Panc1 (cell line): ENCODE measurements at regions not wholly inside any gene's neighbourhood (a gene's known extent, or its start where the extent isn't known, plus 50 kb on each side); places are given as distances from the start of the nearest gene placed in this dataset.

Experiments used
- ATAC-seq: fragments of 200-7000 bp; cut with Tn5 transposase; 2 replicates; pipeline ENCODE4 v1.9.1; 2020; ENCODE audit warnings: mild to moderate bottlenecking, moderate library complexity
- BruUV-seq: library from RNA; stranded (reverse); fragments of 400-500 nt; replicated peaks from 2 replicates; lab custom pipeline; 2021; lab: Mats Ljungman, UMichigan
- CTCF ChIA-PET: fragments of 300-600 bp; sonication (Branson Sonifier 250); formaldehyde crosslinking; loops from one replicate; lab custom pipeline; 2022; ENCODE audit warnings: antibody characterized with exemption; lab: Charles Lee
- POLR2A ChIA-PET: fragments of 300-600 bp; sonication (Branson Sonifier 250); formaldehyde crosslinking; loops from one replicate; lab custom pipeline; 2022; ENCODE audit warnings: antibody characterized with exemption; lab: Charles Lee
- DNase-seq: peaks from one replicate; pipeline ENCODE4 v3.0.0-alpha.2; 2010; ENCODE audit warnings: low read depth, low spot score
- H3K27ac ChIP-seq: 2 replicates; pipeline ENCODE4 v1.5.1; 2011; ENCODE audit warnings: mild to moderate bottlenecking, low read length, inconsistent platforms
- H3K27me3 ChIP-seq: fragments of 200-500 bp; sonication (Bioruptor generic); 2 replicates; pipeline ENCODE4 v1.6.0; 2014; ENCODE audit warnings: low read length, inconsistent platforms; ENCODE audit not compliant: control insufficient read depth, insufficient read depth
- H3K36me3 ChIP-seq: fragments of 200-500 bp; sonication (Bioruptor generic); 2 replicates; pipeline ENCODE4 v1.5.1; 2014; ENCODE audit warnings: inconsistent platforms, mild to moderate bottlenecking, low read length, moderate library complexity; ENCODE audit not compliant: control insufficient read depth, insufficient read depth
- H3K4me1 ChIP-seq: 2 replicates; pipeline ENCODE4 v1.5.1; 2011; ENCODE audit warnings: inconsistent platforms, mild to moderate bottlenecking, low read length, moderate library complexity; ENCODE audit not compliant: control insufficient read depth, insufficient read depth
- H3K4me3 ChIP-seq, 2 experiments: 2 replicates each; pipeline ENCODE4 v1.5.1; 2011 to 2012; ENCODE audit warnings: low read depth in 2 of 2, low read length in 2 of 2, mild to moderate bottlenecking in 2 of 2, inconsistent platforms in 1 of 2, moderate library complexity in 1 of 2
- H3K9me3 ChIP-seq: fragments of 200-500 bp; sonication (Bioruptor generic); 2 replicates; pipeline ENCODE4 v1.5.1; 2014; ENCODE audit warnings: low read depth, mild to moderate bottlenecking, inconsistent platforms, low read length, moderate library complexity; ENCODE audit not compliant: control insufficient read depth, insufficient read depth
- CTCF ChIP-seq: fragments of 450-650 bp; IDR thresholded peaks from 2 replicates; pipeline ENCODE4 v1.5.1; 2017; ENCODE audit warnings: mild to moderate bottlenecking
- POLR2AphosphoS5 ChIP-seq: IDR thresholded peaks from 2 replicates; pipeline ENCODE4 v1.6.1; 2012; ENCODE audit warnings: mild to moderate bottlenecking, low read depth, low read length, moderate library complexity
- REST ChIP-seq, 2 experiments: IDR thresholded peaks; 2 replicates each; pipeline ENCODE4 v1.6.1; 2011 to 2012; ENCODE audit warnings: low read depth in 2 of 2, control low read depth in 1 of 2, low read length in 1 of 2, mild to moderate bottlenecking in 1 of 2, moderate library complexity in 1 of 2; ENCODE audit not compliant: insufficient read depth in 1 of 2
- SIN3A ChIP-seq: IDR thresholded peaks from 2 replicates; pipeline ENCODE4 v1.6.1; 2012; ENCODE audit warnings: low read depth, mild to moderate bottlenecking, low read length, moderate library complexity, borderline replicate concordance; ENCODE audit not compliant: insufficient read depth
- TCF7L2 ChIP-seq: IDR thresholded peaks from 2 replicates; pipeline ENCODE4 v1.6.1; 2011; ENCODE audit warnings: mild to moderate bottlenecking, low read depth, low read length, inconsistent platforms
- in situ Hi-C: cut with HindIII; loops from 2 replicates; pipeline ENCODE4 v1.10.0; 2016; ENCODE audit warnings: low sequenced_read_pairs, low pct_unique_long_range_greater_than_20kb
- intact Hi-C: fragments of 100-400 bp; cut with micrococcal nuclease; formaldehyde crosslinking; loops from one replicate; pipeline ENCODE4 v1.10.0; 2022; ENCODE audit not compliant: unreplicated experiment

GRCh38 chr4:119783189-119783983, 154.8 kb upstream of the PDE5A start:
- H3K27ac ChIP-seq: no peak overlapping the region
- in situ Hi-C loops: no loop called here
- ATAC-seq (no peak), DNase-seq (no peak)
- ChIA-PET POLR2A (interaction anchor here (0.6 kb wide), 1 partner anchor 262 kb away, joined by 6 read pairs; no protein-coding TSS in a partner anchor), CTCF (no interaction called here)
- no peaks in the 10 kb centered on the region for H3K4me1 ChIP-seq
- intact Hi-C loops: no loop called here
- H3K9me3 ChIP-seq: peaks cover 3% of the 10 kb centered on the region; the same call in 1 of the 2 replicates
- H3K4me3 ChIP-seq: no peak overlapping the region
- no peaks in the 10 kb centered on the region for H3K27me3 ChIP-seq
- BruUV-seq: no TSS peak
- H3K36me3 ChIP-seq: no peaks in the 10 kb centered on the region
- no peak for TF ChIP-seq TCF7L2
- TF ChIP-seq REST (IDR thresholded peaks at IDR 0.05; ENCODE audit: insufficient read depth in 1 of 2, low read depth in 2 of 2, low read length in 1 of 2): no peak
- TF ChIP-seq CTCF: no peak
- TF ChIP-seq POLR2AphosphoS5: no peak
- TF ChIP-seq SIN3A: no peak

GRCh38 chr4:119781044-119781443, 152.4 kb upstream of the PDE5A start:
- ChIA-PET CTCF (no interaction called here), POLR2A (no interaction called here)
- Histone ChIP-seq H3K4me3 (no peak overlapping the region), H3K27me3 (no peaks in the 10 kb centered on the region), H3K9me3 (peaks cover 3% of the 10 kb centered on the region; the same call in 1 of the 2 replicates), H3K36me3 (no peaks in the 10 kb centered on the region), H3K27ac (no peak overlapping the region; the same call in 1 of the 2 replicates), H3K4me1 (no peaks in the 10 kb centered on the region)
- DNase-seq (no peak), ATAC-seq (no peak)
- in situ Hi-C loops: no loop called here
- intact Hi-C loops: no loop called here
- no TSS peak for BruUV-seq
- no peak for TF ChIP-seq POLR2AphosphoS5
- TF ChIP-seq REST (IDR thresholded peaks at IDR 0.05; ENCODE audit: insufficient read depth in 1 of 2, low read depth in 2 of 2, low read length in 1 of 2): no peak
